ENCODE measurements at regions not wholly inside any gene's neighbourhood (a gene's known extent, or its start where the extent isn't known, plus 50 kb on each side); places are given as distances from the start of the nearest gene placed in this dataset.

- TF ChIP-seq EZH2phosphoT487 (conservative IDR thresholded peaks at IDR 0.05; ENCODE audit: low read length) (no peak), CTCF (IDR thresholded peaks at IDR 0.05; ENCODE audit: insufficient read depth, low read length, poor library complexity, severe bottlenecking) (no peak)
Observed at GRCh38 chr2:84202166-84202565, 256.9 kb downstream of the SUCLG1 start.

All from SU-DHL-6 (cell line).